ENCODE measurements at regions not wholly inside any gene's neighbourhood (a gene's known extent, or its start where the extent isn't known, plus 50 kb on each side); places are given as distances from the start of the nearest gene placed in this dataset.

- no peak for TF ChIP-seq CTCF (IDR thresholded peaks at IDR 0.05)
- no peak for TF ChIP-seq POLR2A (IDR thresholded peaks at IDR 0.05)
Observed at GRCh38 chr6:20331042-20331441, 70.6 kb upstream of the E2F3 start.
